Heart left ventricle (tissue), 16 donors: ENCODE measurements at regions not wholly inside any gene's neighbourhood (a gene's known extent, or its start where the extent isn't known, plus 50 kb on each side); places are given as distances from the start of the nearest gene placed in this dataset.
A peak's percentile ranks its signal among the peaks of the same experiment; 100 is the strongest.

Experiments used
- ATAC-seq, 4 donors: fragments of 200-7000 bp; cut with Tn5 transposase; one replicate each; pipeline ENCODE4 v1.9.1; 2020 to 2022; ENCODE audit warnings: moderate library complexity in 4 of 4, mild to moderate bottlenecking in 3 of 4, moderate number of reproducible peaks in 1 of 4
- DNase-seq, 5 donors: peaks; one replicate each; pipeline ENCODE4 v3.0.0-alpha.2; 2020
- H3K27ac ChIP-seq, 12 donors: fragments of 200-600 bp; sonication (generic) in 4 of 12; one replicate each; pipeline versions ENCODE4 v1.5.0 to v1.8.0; 2016 to 2022; ENCODE audit warnings: mild to moderate bottlenecking in 2 of 12
- H3K27me3 ChIP-seq, 9 donors: fragments of 200-600 bp; sonication (generic) in 2 of 9; one replicate each; pipeline versions ENCODE4 v1.5.1 to v1.8.0; 2016 to 2022; ENCODE audit warnings: mild to moderate bottlenecking in 3 of 9
- H3K36me3 ChIP-seq, 9 donors: fragments of 200-600 bp; sonication (generic) in 2 of 9; one replicate each; pipeline versions ENCODE4 v1.5.0 to v1.8.0; 2018 to 2022; ENCODE audit warnings: mild to moderate bottlenecking in 2 of 9
- H3K4me1 ChIP-seq, 12 donors: fragments of 200-600 bp; sonication (generic) in 4 of 12; one replicate each; pipeline versions ENCODE4 v1.5.0 to v1.8.0; 2016 to 2022; ENCODE audit warnings: mild to moderate bottlenecking in 3 of 12
- H3K4me3 ChIP-seq, 12 donors: fragments of 200-600 bp; sonication (generic) in 4 of 12; one replicate each; pipeline versions ENCODE4 v1.5.0 to v1.8.0; 2017 to 2022; ENCODE audit warnings: mild to moderate bottlenecking in 9 of 12, moderate library complexity in 4 of 12
- H3K9me3 ChIP-seq, 12 donors: fragments of 200-600 bp; sonication (generic) in 4 of 12; one replicate each; pipeline versions ENCODE4 v1.5.0 to v1.8.0; 2016 to 2022; ENCODE audit warnings: mild to moderate bottlenecking in 1 of 12
- CTCF ChIP-seq, 12 donors: fragments of 200-600 bp; sonication (generic) in 4 of 12; IDR thresholded peaks; one replicate each; pipeline versions ENCODE4 v1.5.0 to v1.8.0; 2018 to 2022; ENCODE audit warnings: antibody characterized with exemption in 12 of 12, mild to moderate bottlenecking in 5 of 12
- POLR2A ChIP-seq, 2 donors: fragments of 450-650 bp; IDR thresholded peaks; one replicate each; pipeline ENCODE4 v1.6.1; 2017; ENCODE audit warnings: antibody characterized with exemption in 2 of 2, mild to moderate bottlenecking in 2 of 2, moderate library complexity in 2 of 2
- WGBS, 4 donors: extraction: QIAGEN DNeasy Blood & Tissue Kit in 2 of 4; methylation state at CpG; one replicate each; pipeline versions ENCODE4 v1.1.5 to v1.1.7; 2013 to 2018; 5-methylcytosine and 5-hydroxymethylcytosine counted together
- intact Hi-C, 10 donors: fragments of 100-400 bp; cut with DNase I; formaldehyde crosslinking; loops; one replicate each; pipeline versions ENCODE4 v1.11.1 to v1.14.2; 2022
- donor health status: ischemic (EF 13 %, LVEDD 7.1; RV severe dilation, severe dysfunction).
- donor health status: healthy with polysubstance abuse.
- donor health status: DM: no; HTN: yes; CAD: no.
- donor health status: DM: no; HTN: no; CAD: no.
- donor health status: ischemic (EF 25% LVEDD 6.9; RV normal size, moderate dysfunction).
- donor health status: ischemic (EF 25% LVEDD 5.7; RV mildly dilated, moderate dysfunction).
- donor health status: healthy.
- donor health status: DM: yes; HTN: yes; CAD: no.
- donor health status: ischemic (EF 35%, LVEDD 5.7; RV mildly dilated, moderate dysfunction).
- donor health status: nonischemic (EF 11% LVEDD 7.7; RV severe dilation, severe dysfunction).
- donor health status: DM: yes; HTN: yes; CAD: no.
- donor health status: PGD.
- donor health status: ischemic (EF 29% LVEDD 5.4; RV normal size, mild dysfunction).
- donor health status: nonischemic (EF 23%, LVEDD 6.1; RV moderate dilation, normal function).

DNA sequence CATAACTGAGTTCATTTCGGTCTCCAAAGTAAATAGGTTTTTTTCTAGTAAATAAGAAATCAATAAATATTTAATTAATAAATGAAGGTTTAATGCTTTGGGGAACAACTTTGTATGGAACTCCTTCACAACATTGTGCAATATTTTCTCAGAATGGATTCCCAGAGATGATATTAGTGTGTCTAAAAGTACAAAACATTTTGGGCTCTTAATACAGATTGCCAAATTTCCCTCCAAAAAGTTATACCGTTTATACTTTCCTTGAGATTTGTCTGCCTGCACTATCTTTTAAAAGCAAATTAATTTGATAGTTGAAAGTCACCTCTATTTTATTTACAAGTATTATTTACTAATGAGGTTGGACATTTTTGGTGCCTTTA is 151.8 kb downstream of the FAM161A start:
- 76 to 86% (median 81%) methylated on average over 2 of the region's 2 CpGs for WGBS, 4 donors
- no peak overlapping the region for H3K27ac ChIP-seq

GRCh38 chr2:61700464-61700863 is 153.4 kb downstream of the FAM161A start:
- Histone ChIP-seq H3K9me3 (no peaks in the 10 kb centered on the region), H3K4me3 (no peak overlapping the region), H3K4me1 (peaks cover 0 to under 1% (median 0%) of the 10 kb centered on the region in 12 donors), H3K27me3 (no peaks in the 10 kb centered on the region), H3K27ac (no peak overlapping the region), H3K36me3 (no peaks in the 10 kb centered on the region)
- intact Hi-C loops = no loop called here
- 72 to 82% (median 79%) methylated on average over 4 of the region's 4 CpGs for WGBS, 4 donors
- no peak for TF ChIP-seq CTCF (IDR thresholded peaks at IDR 0.05)
- TF ChIP-seq POLR2A (IDR thresholded peaks at IDR 0.05) = no peak
- no peak for DNase-seq
- no peak for ATAC-seq

More for the DNA sequence above, 151.8 kb downstream of the FAM161A start:
- H3K9me3 ChIP-seq = no peaks in the 10 kb centered on the region
- intact Hi-C loops = no loop called here
- H3K4me1 ChIP-seq = no peaks in the 10 kb centered on the region
- TF ChIP-seq CTCF (IDR thresholded peaks at IDR 0.05) = no peak
- no peak for TF ChIP-seq POLR2A (IDR thresholded peaks at IDR 0.05)
- ATAC-seq (no peak), DNase-seq (no peak)
- no peaks in the 10 kb centered on the region for H3K27me3 ChIP-seq
- H3K36me3 ChIP-seq = no peaks in the 10 kb centered on the region
- H3K4me3 ChIP-seq = no peak overlapping the region

- Histone ChIP-seq H3K4me1 (peaks cover 0 to 12% (median 5%) of the 10 kb centered on the region in 12 donors), H3K36me3 (no peaks in the 10 kb centered on the region), H3K27me3 (no peaks in the 10 kb centered on the region), H3K27ac (peak overlapping the region; percentile 54 to 91 (median 84)), H3K9me3 (no peaks in the 10 kb centered on the region), H3K4me3 (peak overlapping the region; percentile 48 to 94 (median 82))
- intact Hi-C loops = loop anchor here in 7 of 10 donors (2.0 to 10.0 kb wide), 8 partner anchors 68 to 160 kb away; partner anchors contain the start of genes XPO1 (in 3 of the 7) and FAM161A (in 1 of the 7)
- peak; percentile 95 to 98 (median 97) for DNase-seq
- ATAC-seq = peak; percentile 99 to 100 (median 100)
- TF ChIP-seq CTCF (IDR thresholded peaks at IDR 0.05) (peak; percentile 20 to 70 (median 50)), POLR2A (IDR thresholded peaks at IDR 0.05) (peak in 1 of 2 donors; percentile 65)
- WGBS, 4 donors = 6 to 16% (median 9%) methylated on average over 23 to 47 of the region's 47 CpGs
Observed at GRCh38 chr2:61694312-61695274, 156.4 kb upstream of the XPO1 start.

- Histone ChIP-seq H3K27me3 (no peaks in the 10 kb centered on the region), H3K4me3 (peak overlapping the region in 4 of 12 donors; percentile 77 to 94 (median 88)), H3K36me3 (no peaks in the 10 kb centered on the region), H3K4me1 (peaks cover 0 to 12% (median 5%) of the 10 kb centered on the region in 12 donors), H3K9me3 (no peaks in the 10 kb centered on the region), H3K27ac (peak overlapping the region in 9 of 12 donors; percentile 79 to 91 (median 85))
- no peak for TF ChIP-seq POLR2A (IDR thresholded peaks at IDR 0.05)
- no peak for TF ChIP-seq CTCF (IDR thresholded peaks at IDR 0.05)
- no peak for DNase-seq
- no peak for ATAC-seq
- WGBS, 4 donors = 91 to 98% (median 94%) methylated on average over 2 of the region's 2 CpGs
- intact Hi-C loops = loop anchor here in 5 of 10 donors (2.0 to 10.0 kb wide), 7 partner anchors 69 to 159 kb away; partner anchors contain the start of genes XPO1 (in 3 of the 5) and FAM161A (in 1 of the 5)
Observed at GRCh38 chr2:61693744-61694143, 155.6 kb upstream of the XPO1 start.
